HG03066 (cell line): ENCODE measurements at regions not wholly inside any gene's neighbourhood (a gene's known extent, or its start where the extent isn't known, plus 50 kb on each side); places are given as distances from the start of the nearest gene placed in this dataset.

Experiments used
- ATAC-seq: cut with Tn5 transposase; IDR thresholded peaks from one replicate; pipeline ENCODE4 v1.9.1; 2021; ENCODE audit warnings: low read depth; ENCODE audit not compliant: unreplicated experiment

DNA sequence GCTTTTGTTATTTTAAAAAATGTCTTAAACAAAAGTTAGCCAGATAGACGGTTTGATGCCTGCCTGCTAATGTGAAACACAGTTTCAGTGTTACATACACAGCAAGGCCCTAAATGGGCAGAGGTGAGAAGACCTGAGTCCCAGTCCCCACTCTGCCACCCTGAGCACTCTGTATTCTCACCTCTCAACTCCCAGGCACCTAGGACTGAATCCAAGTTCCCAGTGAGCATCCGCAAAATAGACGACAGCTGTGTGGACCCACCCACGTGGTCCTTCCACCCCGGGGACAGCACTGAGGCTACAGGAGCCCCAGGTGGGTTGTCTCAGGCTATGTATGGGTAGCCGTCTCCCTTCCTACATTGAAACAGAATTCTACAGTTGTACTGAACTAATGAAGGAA, 111.5 kb downstream of the RPL27A start:
- ATAC-seq: no peak

DNA sequence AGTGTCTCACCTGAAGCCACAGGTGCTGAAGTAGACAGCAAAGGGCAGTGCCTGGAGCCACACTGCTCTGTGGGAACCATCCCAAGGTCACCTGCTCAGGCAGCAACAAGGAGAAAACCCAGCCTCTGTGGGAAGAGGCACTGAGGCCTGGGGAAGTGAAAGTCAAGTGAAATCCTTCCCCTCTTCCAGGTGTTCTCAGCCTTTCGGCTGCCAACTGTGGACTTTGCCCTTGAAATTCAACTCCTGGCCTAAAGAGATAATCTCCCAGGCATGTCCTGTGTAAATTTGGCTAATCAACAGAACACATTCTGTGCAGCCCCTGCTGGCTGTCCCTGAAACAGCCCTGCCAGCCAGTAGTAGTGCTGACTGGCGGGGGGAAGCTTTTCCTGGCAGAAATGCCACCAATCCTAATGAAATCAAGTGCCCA, 112.1 kb downstream of the RPL27A start:
- ATAC-seq: no peak

DNA sequence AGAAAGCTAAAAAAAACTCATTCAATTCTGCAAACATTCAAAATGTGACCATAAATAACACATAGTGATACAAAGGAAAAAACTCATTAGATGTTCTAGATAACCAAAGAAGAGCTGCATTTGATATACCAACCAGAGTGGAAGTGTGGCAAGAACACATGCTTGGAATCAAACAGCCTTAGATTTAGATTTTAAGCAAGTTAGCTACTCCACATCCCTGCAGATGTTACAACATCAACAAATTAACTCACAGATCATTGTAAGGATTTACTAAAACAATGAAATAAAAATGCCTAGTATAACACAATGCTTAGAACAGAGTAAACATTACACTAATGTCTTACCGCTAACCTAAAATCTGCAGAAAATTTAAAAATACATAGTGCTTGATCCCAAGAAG, 114.0 kb upstream of the AKIP1 start:
- no peak for ATAC-seq

DNA sequence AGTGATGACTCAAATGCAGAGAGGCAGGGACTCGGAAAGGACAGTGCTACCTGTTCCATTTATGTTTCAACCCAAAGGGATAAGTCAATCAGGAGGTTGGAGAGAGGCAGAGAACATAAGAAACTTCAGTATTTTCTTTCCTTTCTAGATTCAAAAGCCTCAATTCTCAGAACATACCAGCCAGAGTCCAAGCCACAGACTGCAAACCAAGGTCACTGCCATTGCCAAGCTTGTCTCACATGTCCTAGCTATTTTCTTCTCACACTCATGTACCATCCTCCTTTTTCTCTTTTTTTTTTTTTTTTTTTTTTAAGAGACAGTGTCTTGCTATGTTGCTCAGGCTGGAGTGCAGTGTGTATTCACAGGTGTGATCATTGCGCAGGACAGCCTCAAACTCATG, 111.7 kb upstream of the AKIP1 start:
- ATAC-seq: no peak

DNA sequence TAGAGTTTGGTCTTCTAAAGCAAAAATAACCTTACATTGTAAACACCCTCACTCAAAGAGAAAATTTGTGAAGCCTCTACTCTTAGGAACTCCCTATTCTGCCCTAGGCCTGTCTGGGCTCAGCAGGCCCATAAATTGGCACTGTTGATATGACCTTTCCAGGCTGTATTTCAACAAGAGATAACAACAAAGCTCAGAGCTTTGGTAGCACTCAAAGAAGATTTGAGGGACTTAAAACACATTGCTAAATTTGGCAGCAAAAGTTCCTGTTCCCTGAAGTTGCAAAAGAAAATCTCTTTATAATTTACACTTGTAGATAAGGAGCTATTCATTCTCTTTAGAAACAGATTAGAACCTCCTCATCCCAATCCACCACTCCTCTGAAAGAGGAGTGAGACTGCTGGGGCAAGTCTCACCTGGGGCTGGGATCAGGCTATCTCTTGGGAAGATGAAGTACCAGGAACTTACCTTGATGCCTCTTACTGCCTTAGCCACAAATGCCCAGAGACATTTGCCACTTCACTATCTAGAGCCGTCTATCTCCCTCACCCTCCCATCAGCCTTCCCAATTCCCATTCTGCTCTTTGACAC, 110.4 kb upstream of the AKIP1 start:
- ATAC-seq: no peak

DNA sequence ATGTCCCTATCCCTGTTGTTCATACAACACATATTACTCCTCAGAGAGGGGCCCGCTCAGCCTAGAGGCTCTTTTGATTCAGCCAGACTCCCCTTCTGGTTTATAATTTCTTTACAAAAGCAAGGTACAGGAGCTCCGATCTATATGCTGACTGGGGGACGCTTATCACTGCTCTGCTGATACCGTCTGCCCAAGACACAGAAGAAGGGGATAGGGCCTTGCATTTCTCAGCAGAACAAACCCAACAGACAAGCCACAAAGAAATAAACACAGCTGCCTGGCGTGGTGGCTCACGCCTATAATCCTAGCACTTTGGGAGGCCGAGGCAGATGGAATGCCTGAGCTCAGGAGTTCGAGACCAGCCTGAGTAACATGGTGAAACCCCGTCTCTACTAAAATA, 109.9 kb upstream of the AKIP1 start:
- no peak for ATAC-seq

DNA sequence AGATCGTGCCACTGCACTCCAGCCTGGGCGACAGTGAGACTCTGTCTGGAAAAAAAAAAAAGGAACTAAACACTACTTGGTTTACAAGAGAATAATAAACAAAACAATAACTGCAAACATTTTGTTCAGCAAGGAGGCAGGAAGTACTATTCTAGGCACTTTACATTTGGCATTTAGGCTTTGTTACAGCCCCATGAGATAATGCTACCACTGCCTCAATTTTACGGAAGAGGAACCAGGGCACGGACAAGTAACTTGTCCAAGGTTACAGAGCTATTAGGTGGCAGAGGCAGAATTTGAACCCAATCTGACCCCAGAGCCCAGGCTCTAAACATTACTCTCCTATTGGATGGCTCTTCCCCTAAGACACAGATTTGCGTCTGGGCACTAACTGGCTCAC, 108.7 kb upstream of the AKIP1 start:
- no peak for ATAC-seq

DNA sequence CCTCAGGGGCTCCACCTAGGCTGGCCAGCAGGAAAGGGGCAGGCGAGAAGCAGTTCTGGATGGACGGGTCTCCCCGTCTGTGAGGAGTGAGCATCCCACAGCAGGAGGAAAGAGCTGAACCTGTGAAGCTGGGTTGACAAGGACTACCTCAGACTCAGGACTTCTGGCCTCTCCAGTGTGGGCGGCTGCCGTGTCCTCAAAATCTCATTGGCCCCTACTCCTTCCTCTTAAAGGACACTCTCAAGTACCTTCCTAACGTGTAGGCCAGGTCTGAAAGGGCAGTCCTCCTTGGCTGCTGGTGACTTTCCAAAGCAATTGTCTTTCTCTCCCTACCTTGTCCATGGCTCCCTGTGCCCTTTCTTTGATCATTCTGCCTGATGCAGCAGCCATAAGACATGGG, 107.0 kb upstream of the AKIP1 start:
- ATAC-seq: no peak

DNA sequence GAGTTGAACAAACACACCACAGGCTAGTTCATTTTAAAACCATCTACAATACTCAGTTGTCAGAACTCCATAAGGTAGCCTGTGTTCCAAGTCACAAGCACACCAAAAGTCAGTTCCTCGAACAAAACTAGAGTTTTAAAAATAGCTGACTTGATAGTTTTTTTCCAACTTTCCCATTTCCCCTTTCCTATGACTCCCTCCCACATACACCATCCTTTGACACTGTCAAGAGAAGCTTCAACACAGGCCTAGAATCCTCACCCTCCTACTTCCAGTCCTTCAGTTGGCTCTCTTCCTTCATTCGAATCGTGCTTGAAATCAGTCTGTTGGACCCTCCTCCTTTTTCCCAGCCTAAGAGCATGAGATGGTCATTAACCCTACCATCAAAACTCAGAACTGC, 105.7 kb upstream of the AKIP1 start:
- no peak for ATAC-seq

DNA sequence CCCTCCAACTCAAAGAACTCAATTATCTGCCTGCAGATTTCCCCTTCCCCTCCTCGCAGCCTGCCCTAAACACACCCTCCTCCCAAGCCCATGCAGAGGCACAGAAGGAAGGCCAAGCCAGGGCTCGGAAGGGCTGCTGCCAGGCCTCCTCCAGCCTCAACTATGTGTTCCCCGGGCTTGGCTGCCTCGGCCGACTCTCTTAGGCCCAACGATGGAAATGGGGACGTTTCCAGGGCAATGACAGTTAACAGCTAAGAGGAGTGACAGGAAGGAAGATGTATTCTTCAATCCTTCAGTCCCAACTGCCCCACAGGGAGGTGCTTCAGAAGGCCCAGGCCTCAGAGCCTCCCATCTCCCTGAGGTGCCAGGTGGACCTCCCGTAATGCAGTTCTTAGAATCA, 104.0 kb upstream of the AKIP1 start:
- no peak for ATAC-seq

DNA sequence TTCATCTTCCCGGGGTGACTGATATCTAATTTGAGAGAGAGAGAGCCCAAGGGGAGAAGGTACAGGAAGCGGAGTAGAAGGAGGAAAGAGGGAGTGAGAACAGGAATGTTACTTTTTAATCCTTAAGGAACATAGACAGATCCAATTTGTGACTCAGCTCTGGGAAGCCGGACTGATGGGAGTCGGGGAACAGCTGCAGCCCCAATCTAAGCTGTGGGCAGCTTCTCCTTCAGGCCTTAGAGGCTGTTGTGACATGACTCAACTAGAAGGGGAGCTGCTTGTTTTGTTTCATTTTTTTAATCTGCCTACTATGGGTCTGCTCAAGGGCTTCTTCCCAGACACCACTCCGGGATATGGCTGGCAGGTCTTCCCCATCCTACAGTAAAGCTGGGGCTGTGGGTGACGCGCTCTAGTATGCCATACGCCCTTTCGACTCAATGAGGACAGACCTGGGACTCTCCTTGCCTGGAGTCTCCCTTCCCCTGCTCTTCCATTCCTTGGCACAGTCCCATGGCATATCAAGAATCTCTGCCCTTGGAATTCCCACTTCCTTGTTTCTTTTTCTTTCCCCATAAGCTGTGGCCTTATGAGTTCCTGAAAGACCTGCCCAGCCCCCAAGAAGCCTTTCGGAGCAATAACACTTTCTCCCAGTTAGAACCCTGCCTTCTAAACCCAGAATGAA, 103.3 kb upstream of the AKIP1 start:
- no peak for ATAC-seq

DNA sequence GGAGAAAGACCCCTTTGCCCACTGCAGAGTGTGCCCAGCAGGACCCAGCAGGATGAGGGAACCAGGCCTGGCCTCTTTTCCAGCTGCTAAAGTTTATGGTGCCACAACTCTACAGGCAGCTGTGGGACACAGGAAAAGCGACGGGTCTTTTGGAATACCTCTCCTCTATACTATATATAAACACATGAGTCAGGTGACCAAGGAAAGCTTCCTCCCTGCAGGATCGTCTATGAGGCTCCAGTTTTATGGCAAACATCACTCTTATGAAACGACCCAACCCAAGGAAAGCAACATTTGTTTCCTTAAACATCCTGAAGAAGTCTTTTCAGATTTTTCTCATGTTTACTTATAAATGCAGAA, 102.8 kb upstream of the AKIP1 start:
- no peak for ATAC-seq

DNA sequence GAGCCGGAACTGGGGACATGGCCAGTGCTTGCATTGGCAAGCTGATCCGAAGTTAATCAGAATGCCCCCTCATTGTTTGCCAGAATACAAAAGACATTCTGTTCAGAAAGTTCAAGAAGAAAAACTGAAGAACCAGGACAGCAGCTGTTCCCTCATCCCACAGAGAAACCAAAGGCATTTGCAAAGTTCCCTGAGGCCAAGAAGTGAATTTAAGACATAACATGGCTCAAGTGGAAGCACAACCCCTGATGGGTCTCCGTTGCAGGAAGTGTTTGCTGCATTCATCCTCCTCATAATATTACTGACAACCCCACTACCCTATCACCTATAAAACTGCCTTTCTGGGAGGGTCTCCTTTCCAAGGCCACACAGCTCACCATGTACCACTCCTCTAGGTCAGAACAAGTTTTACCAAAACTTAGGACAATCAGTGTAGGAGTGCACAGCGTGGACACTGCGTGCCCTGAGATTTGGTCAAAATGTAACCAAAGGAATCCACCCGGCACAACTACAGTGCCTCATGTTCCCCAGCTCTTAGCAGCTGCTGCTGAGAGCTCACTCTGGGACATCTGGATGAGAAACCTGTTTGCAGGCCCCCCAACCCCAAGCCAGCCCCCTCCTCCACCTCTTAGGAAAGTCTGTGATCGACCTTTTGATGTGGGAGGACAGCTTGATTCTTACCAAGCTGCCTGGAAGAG, 101.6 kb upstream of the AKIP1 start:
- no peak for ATAC-seq

DNA sequence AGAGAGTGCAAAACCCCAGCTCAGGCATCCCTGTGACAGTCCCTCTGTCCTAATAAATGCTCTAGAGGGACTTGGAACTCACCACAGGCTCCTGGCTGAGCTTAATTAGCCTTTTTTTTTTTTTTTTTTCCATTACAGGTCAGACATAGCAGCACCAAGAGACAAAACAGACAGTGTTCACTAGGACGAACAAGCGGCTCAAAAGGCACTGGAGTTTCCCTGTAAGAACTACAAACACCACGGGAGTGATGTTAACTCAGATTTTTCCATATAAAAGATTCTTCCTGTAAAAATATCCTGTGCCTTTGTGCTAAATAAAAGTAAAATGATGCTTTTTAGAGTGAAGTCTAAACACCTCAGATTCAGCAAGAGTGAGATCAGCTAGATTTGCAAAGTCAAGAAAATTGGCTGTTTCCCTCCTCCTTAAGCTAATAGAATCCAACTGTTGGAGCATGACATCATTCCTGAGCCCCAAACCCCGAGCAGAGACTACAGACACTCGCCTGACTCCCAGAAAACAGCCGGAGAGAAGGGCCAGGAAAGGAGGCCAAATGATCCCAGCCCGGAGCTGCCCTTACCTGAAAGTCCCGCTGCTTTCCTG, 101.0 kb upstream of the AKIP1 start:
- ATAC-seq: no peak

DNA sequence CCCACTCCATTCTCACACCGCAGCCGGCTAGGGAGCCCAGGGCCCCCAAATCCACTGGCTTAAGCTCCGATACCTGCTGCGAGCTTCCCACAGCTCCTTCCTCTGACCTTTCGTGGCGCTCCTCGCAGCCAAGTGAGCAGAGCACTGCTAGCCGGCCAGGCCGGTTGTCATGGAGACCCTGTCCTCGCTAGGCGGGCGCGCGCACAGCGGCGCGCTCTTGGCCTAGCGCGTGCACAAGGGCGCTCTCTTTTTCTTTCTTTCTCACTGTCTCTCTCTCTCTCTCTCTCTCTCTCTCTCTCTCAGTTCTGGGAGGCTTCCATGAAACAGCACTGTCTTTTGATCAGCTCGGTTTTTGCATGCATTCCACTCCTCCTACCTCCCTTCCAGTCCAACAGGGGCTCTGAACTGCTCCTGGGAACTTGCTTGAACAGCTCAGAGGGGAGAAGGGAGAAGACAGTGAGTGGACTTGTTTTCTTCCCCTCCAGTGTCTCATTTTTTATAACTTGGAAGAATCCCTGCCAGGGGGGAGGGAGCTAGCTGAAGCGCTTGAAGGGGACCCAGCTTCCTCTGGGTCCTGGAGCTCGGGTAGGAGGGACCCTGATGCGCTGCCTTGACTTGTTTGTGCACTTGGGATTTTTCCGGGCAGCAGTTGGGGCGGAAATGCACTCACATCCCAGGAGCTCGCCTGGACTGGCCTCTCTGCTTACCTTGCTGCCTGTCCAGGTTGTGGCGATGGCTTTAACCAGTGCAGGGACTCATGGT, 100.3 kb upstream of the AKIP1 start:
- no peak for ATAC-seq

DNA sequence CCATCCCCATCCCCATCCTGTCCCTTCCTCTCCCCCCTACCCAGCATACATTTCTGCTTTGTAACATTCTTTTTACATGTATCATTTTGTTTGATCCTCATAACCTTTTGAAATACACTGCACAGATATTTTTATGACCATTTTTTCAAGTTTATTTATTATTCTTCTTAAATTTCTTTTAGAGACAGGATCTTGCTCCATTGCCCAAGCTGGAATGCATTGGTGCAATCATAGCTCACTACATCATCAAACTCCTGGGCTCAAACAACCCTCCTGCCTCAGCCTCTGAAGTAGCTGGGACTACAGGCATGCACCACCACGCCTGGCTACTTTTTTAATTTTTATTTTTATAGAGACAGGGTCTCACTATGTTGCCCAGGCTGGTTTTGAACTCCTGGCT, 99.4 kb upstream of the AKIP1 start:
- ATAC-seq: no peak

DNA sequence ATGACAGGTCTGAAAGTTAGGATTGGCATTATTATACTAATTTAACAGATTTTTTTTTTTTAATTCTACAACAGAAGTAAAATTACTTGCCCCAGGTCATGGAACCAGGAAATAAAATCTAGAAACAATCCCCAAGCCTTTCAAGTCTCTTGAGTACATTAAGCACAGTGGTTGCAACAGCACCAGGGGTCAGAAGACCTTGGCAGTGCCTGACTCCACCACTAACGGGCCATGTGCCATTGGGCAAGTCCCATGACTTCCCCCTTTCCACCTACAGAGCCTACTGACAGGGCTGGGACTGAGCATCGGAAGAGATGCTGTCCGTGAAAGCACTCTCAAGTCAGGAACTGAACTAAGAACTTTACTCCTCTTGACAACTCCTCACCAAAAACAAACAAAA, 98.6 kb upstream of the AKIP1 start:
- no peak for ATAC-seq

DNA sequence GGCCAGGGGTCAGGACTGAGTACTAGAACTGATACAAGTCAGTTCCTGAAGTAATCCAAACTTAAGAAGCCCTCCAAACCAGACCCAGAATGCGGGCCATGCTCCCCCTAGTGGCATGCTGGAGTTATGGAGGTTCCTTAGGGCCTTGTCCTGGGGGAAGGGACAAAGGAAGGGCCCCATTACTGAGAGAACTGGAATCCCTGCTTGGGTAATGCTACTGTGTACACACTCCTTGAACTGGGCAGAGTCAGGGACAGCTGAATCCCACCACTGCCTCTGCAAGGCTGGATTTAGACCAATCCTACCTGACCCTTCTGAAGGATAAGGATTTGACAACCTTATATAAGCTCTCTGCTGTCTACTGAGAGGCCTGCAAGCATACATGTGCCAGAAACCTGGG, 97.3 kb upstream of the AKIP1 start:
- peak; percentile 83 for ATAC-seq

DNA sequence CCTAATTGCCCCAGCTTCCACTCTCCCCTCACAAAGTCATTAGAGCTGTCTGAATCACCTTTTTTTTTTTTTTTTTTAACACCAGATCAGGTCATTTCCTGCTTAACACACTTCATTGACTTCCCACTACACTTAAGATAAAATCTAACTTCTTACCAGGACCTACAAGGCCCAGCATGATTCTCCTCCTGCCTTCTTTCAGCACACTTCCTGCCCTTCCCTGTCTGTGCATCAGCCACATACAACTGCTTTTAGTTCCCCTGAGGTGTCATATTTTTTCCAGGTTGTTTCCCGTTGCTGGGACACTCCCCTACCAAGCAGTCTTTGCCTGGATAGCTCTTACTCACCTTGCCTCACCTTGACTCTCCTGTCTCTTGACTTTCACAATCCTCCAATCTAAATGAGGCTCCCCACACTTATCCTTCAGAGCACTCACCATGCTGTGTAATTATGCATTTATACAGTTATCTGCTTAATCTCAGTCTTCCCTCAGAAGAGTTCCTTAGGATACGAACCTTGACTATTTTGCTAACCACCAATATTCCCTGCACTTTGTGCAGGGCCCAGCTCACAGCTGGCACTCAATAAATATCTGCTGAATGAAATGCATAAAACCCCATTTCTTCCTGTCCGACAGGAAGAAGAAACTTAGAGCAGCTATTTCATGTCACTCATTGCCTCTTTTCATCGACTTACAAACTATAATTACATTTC, 96.6 kb upstream of the AKIP1 start:
- no peak for ATAC-seq

DNA sequence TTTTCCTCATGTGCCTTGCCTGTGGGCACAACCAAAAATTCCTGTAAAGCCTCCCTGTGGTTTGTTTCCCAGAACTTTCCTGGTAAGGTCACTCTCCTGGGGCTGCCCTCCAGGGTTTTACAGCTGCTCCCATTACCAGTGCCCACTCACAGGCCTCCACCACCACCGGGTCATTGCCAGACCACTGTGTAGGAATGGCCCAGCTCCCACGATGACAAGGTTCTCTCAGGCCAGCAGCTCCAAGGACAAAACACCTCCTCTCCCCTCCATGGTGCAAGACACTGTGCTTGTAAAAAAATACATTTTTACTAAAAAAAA, 96.1 kb upstream of the AKIP1 start:
- ATAC-seq: no peak

DNA sequence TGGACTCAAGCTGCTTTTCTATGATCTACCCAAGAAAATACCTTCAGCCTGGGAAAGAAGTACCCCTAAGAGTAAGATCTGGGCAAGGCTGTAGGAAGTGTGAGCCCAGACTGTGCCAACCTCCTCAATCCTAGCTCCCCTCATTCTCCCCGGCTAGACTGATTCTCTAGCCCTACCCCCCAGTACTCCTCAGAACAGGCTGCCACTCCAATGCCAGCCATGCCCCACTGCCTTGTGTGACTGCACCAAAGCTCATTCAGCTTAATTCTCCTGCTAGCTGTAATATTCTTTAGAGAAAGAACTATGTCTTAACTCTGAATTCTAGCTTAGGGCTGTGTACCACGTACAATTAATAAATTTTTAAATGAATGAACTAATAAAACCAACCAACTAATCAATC, 92.6 kb upstream of the AKIP1 start:
- no peak for ATAC-seq
